ENCODE measurements at regions not wholly inside any gene's neighbourhood (a gene's known extent, or its start where the extent isn't known, plus 50 kb on each side); places are given as distances from the start of the nearest gene placed in this dataset.
"Not testable (repeated sequence)": the region's sequence is repeated elsewhere in the genome, so short reads cannot be mapped to it uniquely, and the experiment has no call there.

DNA sequence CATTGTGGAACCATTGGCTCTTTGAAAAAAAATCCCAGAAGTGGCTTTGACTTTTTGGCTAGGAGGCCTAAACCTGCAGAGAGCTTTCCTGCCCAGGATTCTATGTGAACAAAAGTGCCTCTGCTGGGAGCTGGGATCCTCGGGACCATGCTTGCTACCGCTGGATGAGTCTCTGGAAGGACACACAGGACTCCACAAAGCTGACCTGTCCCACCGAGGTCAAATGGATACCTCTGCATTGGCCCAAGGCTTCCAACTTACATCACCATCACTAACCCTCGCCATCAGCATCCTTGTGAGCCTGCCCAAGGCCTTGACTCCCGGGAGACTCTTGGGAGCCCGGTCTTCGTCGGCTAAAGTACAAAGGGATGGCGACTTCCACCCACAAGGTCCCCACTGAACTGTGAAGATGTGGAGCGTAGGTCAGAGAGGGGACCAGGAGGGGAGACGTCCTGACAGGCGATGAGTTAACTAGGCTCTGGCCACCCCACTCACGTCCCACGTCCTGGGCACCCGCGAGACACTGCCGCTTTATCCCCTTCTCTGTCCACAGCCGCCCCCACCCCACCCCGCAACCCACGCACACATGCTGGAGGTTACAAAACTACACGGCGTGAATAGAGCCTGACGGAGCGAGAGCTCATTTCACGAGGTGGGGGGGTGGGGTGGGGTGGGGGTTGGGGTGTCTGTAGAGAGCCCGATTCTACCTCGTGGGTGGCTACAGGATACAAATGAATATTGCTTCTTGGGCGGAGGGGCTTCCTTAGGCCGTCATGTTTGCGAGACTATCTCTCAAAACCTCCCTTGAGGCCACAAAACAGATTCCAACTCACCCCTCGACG is 3906.8 kb upstream of the OR11H1 start:
- H3K27ac ChIP-seq; H3K36me3 ChIP-seq; ATAC-seq (ENCODE audit: insufficient number of reproducible peaks, low FRiP score, low read depth); H3K4me3 ChIP-seq; DNase-seq (ENCODE audit: low spot score); H3K4me1 ChIP-seq (ENCODE audit: control insufficient read depth in 1 of 2, low read depth in 2 of 2); H3K27me3 ChIP-seq (replicated peaks; ENCODE audit: insufficient read depth): not testable (repeated sequence)
- peaks cover 29% of the 10 kb centered on the region for H3K9me3 ChIP-seq

- not testable (repeated sequence) for H3K4me1 ChIP-seq (ENCODE audit: control insufficient read depth in 1 of 2, low read depth in 2 of 2); H3K36me3 ChIP-seq; H3K27ac ChIP-seq; H3K27me3 ChIP-seq (replicated peaks; ENCODE audit: insufficient read depth); H3K4me3 ChIP-seq; DNase-seq (ENCODE audit: low spot score); ATAC-seq (ENCODE audit: insufficient number of reproducible peaks, low FRiP score, low read depth)
- peaks cover 24% of the 10 kb centered on the region for H3K9me3 ChIP-seq
These were observed 3905.2 kb upstream of the OR11H1 start for GRCh38 chr22:11622774-11623173.

DNA sequence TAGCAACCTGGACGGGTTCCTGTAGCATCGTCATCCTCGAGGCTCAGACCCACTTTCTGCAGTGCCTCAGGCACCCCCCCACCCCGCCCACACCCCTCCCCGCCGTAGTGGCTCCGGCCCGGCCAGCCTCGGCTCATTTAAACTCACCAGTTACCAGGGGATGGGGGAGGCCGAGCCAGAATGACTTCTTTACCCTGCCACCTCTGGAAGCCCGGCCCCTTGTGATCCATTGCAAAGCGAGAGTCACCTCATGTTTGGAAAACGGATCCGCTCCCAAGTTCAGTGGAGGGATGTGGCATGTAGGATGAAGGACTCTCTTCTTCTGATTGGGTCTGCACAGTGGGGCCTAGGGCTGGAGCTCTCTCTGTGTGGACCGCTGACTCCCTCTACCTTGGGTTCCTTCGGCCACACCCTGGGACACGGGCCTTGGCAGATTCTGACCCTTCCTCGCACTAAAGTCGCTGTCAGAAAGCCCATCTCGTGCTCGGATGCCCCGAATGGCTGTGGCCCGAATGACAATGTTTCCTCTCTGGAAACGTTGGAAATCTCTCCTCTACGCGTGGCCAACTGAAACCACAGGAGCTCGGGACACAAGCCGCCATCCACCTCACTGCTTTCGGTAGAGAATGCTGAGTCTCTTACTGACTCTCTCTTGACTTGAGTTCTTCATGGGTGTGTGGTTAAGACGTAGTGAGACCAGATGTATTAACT is 3902.1 kb upstream of the OR11H1 start:
- DNase-seq (ENCODE audit: low spot score); H3K4me1 ChIP-seq (ENCODE audit: control insufficient read depth in 1 of 2, low read depth in 2 of 2); H3K4me3 ChIP-seq; H3K27ac ChIP-seq; ATAC-seq (ENCODE audit: insufficient number of reproducible peaks, low FRiP score, low read depth); H3K36me3 ChIP-seq; H3K27me3 ChIP-seq (replicated peaks; ENCODE audit: insufficient read depth): not testable (repeated sequence)
- peaks cover 33% of the 10 kb centered on the region for H3K9me3 ChIP-seq

DNA sequence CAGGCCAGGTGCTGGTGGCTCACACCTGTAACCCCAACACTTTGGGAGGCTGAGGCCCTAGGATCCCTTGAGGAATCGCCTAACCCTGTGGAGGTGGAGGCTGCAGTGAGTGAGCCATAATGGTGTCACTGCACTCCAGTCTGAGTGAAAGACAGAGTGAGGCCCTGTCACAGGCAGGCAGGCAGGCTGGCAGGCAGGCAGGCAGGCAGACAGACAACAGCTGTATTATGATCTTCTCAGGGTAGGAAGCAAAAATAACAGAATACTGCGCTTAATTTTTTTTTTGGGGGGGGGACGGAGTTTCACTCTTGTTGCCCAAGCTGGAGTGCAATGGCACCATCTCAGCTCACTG is 3901.6 kb upstream of the OR11H1 start:
- no peak for TF ChIP-seq CTCF (IDR thresholded peaks at IDR 0.05)
- Histone ChIP-seq H3K27ac (no peak overlapping the region), H3K27me3 (replicated peaks; ENCODE audit: insufficient read depth) (no peaks in the 10 kb centered on the region), H3K36me3 (no peaks in the 10 kb centered on the region), H3K9me3 (peaks cover 33% of the 10 kb centered on the region), H3K4me3 (no peak overlapping the region), H3K4me1 (ENCODE audit: control insufficient read depth in 1 of 2, low read depth in 2 of 2) (no peaks in the 10 kb centered on the region)
- ATAC-seq (ENCODE audit: insufficient number of reproducible peaks, low FRiP score, low read depth) (no peak), DNase-seq (ENCODE audit: low spot score) (no peak)

- peaks cover 28% of the 10 kb centered on the region for H3K9me3 ChIP-seq
- not testable (repeated sequence) for H3K27ac ChIP-seq; H3K4me3 ChIP-seq; H3K36me3 ChIP-seq; DNase-seq (ENCODE audit: low spot score); H3K4me1 ChIP-seq (ENCODE audit: control insufficient read depth in 1 of 2, low read depth in 2 of 2); H3K27me3 ChIP-seq (replicated peaks; ENCODE audit: insufficient read depth); ATAC-seq (ENCODE audit: insufficient number of reproducible peaks, low FRiP score, low read depth)
These were observed 3901.0 kb upstream of the OR11H1 start for GRCh38 chr22:11627036-11627435.

GRCh38 chr22:11627436-11627797 is 3900.6 kb upstream of the OR11H1 start:
- Histone ChIP-seq H3K27me3 (replicated peaks; ENCODE audit: insufficient read depth) (no peaks in the 10 kb centered on the region), H3K4me1 (ENCODE audit: control insufficient read depth in 1 of 2, low read depth in 2 of 2) (no peaks in the 10 kb centered on the region), H3K27ac (no peak overlapping the region), H3K4me3 (no peak overlapping the region), H3K36me3 (no peaks in the 10 kb centered on the region), H3K9me3 (peaks cover 28% of the 10 kb centered on the region)
- ATAC-seq (ENCODE audit: insufficient number of reproducible peaks, low FRiP score, low read depth): no peak
- no peak for DNase-seq (ENCODE audit: low spot score)
- TF ChIP-seq CTCF (IDR thresholded peaks at IDR 0.05): no peak

- TF ChIP-seq CTCF (IDR thresholded peaks at IDR 0.05): no peak
- no peak for ATAC-seq (ENCODE audit: insufficient number of reproducible peaks, low FRiP score, low read depth)
- peaks cover 25% of the 10 kb centered on the region for H3K9me3 ChIP-seq
These were observed 3900.0 kb upstream of the OR11H1 start for GRCh38 chr22:11627798-11628650.

More at GRCh38 chr22:11627798-11628650, 3900.0 kb upstream of the OR11H1 start:
- Histone ChIP-seq H3K27me3 (replicated peaks; ENCODE audit: insufficient read depth) (no peaks in the 10 kb centered on the region), H3K4me3 (no peak overlapping the region), H3K4me1 (ENCODE audit: control insufficient read depth in 1 of 2, low read depth in 2 of 2) (no peaks in the 10 kb centered on the region), H3K36me3 (no peaks in the 10 kb centered on the region), H3K27ac (no peak overlapping the region)
- no peak for DNase-seq (ENCODE audit: low spot score)
